RWPE2 (cell line): ENCODE measurements at regions not wholly inside any gene's neighbourhood (a gene's known extent, or its start where the extent isn't known, plus 50 kb on each side); places are given as distances from the start of the nearest gene placed in this dataset.
A peak's percentile ranks its signal among the peaks of the same experiment; 100 is the strongest.

Experiments
- ATAC-seq: fragments of 200-7000 bp; cut with Tn5 transposase; 3 replicates; pipeline ENCODE4 v1.9.1; 2021; ENCODE audit warnings: low read depth
- DNase-seq: peaks from one replicate; pipeline ENCODE4 v3.0.0-alpha.2; 2020; ENCODE audit warnings: low spot score
- H3K27ac ChIP-seq: fragments of 450-650 bp; 2 replicates; pipeline ENCODE4 v1.5.1; 2017; ENCODE audit warnings: mild to moderate bottlenecking; ENCODE audit not compliant: poor library complexity, severe bottlenecking
- H3K27me3 ChIP-seq: fragments of 250-450 bp; sonication (Bioruptor Pico); 2 replicates; pipeline ENCODE4 v1.5.1; 2021; ENCODE audit warnings: mild to moderate bottlenecking, moderate library complexity; ENCODE audit not compliant: insufficient read depth, poor library complexity, severe bottlenecking
- H3K36me3 ChIP-seq: fragments of 250-450 bp; sonication (Bioruptor Pico); 2 replicates; pipeline ENCODE4 v1.5.1; 2020; ENCODE audit warnings: low read depth, mild to moderate bottlenecking, moderate library complexity
- H3K4me1 ChIP-seq: fragments of 250-450 bp; sonication (Bioruptor Pico); 2 replicates; pipeline ENCODE4 v1.5.1; 2021; ENCODE audit warnings: mild to moderate bottlenecking, moderate library complexity; ENCODE audit not compliant: insufficient read depth, poor library complexity, severe bottlenecking
- H3K4me3 ChIP-seq: fragments of 250-450 bp; sonication (Bioruptor Pico); 2 replicates; pipeline ENCODE4 v1.5.1; 2021; ENCODE audit warnings: mild to moderate bottlenecking, moderate library complexity; ENCODE audit not compliant: severe bottlenecking
- H3K9me3 ChIP-seq: fragments of 250-450 bp; sonication (Bioruptor Pico); 2 replicates; pipeline ENCODE4 v1.5.1; 2021; ENCODE audit warnings: mild to moderate bottlenecking, moderate library complexity; ENCODE audit not compliant: severe bottlenecking
- CTCF ChIP-seq: fragments of 450-650 bp; IDR thresholded peaks from one replicate; pipeline ENCODE4 v1.5.1; 2017; ENCODE audit warnings: mild to moderate bottlenecking, moderate library complexity; ENCODE audit not compliant: poor library complexity, severe bottlenecking

GRCh38 chr12:124622331-124622730 is 54.9 kb upstream of the NCOR2 start:
- no peaks in the 10 kb centered on the region for H3K9me3 ChIP-seq
- H3K36me3 ChIP-seq = no peaks in the 10 kb centered on the region
- no peak for TF ChIP-seq CTCF
- H3K27me3 ChIP-seq = no peaks in the 10 kb centered on the region
- ATAC-seq = no peak
- DNase-seq = no peak
- peaks cover 42% of the 10 kb centered on the region for H3K4me1 ChIP-seq
- H3K4me3 ChIP-seq = no peak overlapping the region
- peak overlapping the region; percentile 79 for H3K27ac ChIP-seq

- peak; percentile 67 for ATAC-seq
- no peak for TF ChIP-seq CTCF
Measured at GRCh38 chr12:124621296-124621660, 53.9 kb upstream of the NCOR2 start.

GRCh38 chr12:124620606-124621295 is 53.3 kb upstream of the NCOR2 start:
- peak; percentile 63 for ATAC-seq
- no peak for DNase-seq

More at GRCh38 chr12:124621296-124621660, 53.9 kb upstream of the NCOR2 start:
- Histone ChIP-seq H3K27me3 (no peaks in the 10 kb centered on the region), H3K4me3 (no peak overlapping the region), H3K27ac (peak overlapping the region; percentile 79), H3K36me3 (no peaks in the 10 kb centered on the region), H3K9me3 (no peaks in the 10 kb centered on the region), H3K4me1 (peaks cover 33% of the 10 kb centered on the region)
- DNase-seq = no peak

GRCh38 chr12:124618291-124618902 is 51.0 kb upstream of the NCOR2 start:
- H3K4me1 ChIP-seq = peaks cover 23% of the 10 kb centered on the region
- no peaks in the 10 kb centered on the region for H3K36me3 ChIP-seq
- ATAC-seq (peak; percentile 66), DNase-seq (no peak)
- H3K9me3 ChIP-seq = no peaks in the 10 kb centered on the region
- no peak for TF ChIP-seq CTCF
- peak overlapping the region; percentile 79 for H3K27ac ChIP-seq
- no peaks in the 10 kb centered on the region for H3K27me3 ChIP-seq
- H3K4me3 ChIP-seq = no peak overlapping the region

More at GRCh38 chr12:124620606-124621295, 53.3 kb upstream of the NCOR2 start:
- Histone ChIP-seq H3K4me3 (no peak overlapping the region), H3K9me3 (no peaks in the 10 kb centered on the region), H3K27ac (peak overlapping the region; percentile 79), H3K36me3 (no peaks in the 10 kb centered on the region), H3K27me3 (no peaks in the 10 kb centered on the region), H3K4me1 (peaks cover 28% of the 10 kb centered on the region)
- TF ChIP-seq CTCF = no peak

- Histone ChIP-seq H3K36me3 (no peaks in the 10 kb centered on the region), H3K4me1 (peaks cover 23% of the 10 kb centered on the region), H3K4me3 (no peak overlapping the region), H3K27ac (peak overlapping the region; percentile 79), H3K9me3 (no peaks in the 10 kb centered on the region), H3K27me3 (no peaks in the 10 kb centered on the region)
- TF ChIP-seq CTCF = no peak
- ATAC-seq = no peak
- DNase-seq = no peak
Measured at GRCh38 chr12:124617615-124618014, 50.2 kb upstream of the NCOR2 start.
